ENCODE measurements at regions not wholly inside any gene's neighbourhood (a gene's known extent, or its start where the extent isn't known, plus 50 kb on each side); places are given as distances from the start of the nearest gene placed in this dataset.

DNA sequence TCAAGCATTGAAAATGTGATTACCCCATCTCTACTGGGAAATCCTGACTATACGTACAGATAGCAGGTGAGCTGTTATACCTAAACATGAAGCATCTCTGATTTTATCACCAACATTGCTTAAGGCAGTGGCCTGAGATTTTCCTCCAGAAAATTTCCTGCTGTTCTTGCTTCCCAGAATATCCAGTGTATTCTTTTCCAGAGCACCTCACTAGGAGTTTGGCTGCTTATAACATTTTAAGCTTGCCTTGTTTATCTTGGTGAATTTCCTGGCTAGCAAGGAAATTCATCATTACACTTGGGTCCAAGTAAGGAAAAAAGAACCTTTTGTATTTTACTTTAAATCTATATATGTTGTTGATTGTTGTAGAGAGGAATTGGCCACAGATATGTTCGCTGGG is 73.0 kb upstream of the CLCN4 start:
- DNase-seq, result no peak

DNA sequence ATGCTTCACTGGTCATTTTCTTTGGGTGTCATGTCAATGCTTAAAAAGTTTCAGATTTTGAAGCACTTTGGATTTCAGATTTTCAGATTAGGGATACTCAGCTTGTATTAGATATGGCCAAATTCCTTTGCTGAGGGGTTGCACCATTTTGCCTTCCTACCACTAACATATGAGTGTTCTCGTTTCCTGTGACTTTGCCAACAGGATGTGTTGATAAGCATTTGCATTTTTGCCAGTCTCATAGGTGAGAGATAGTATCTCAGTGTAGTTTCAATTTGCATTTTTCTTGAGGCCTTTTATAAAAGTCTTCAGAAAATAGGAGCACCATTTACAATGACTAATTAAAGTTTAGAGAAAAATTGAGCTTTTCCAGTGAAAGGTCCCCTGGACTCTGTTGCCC is 71.6 kb upstream of the CLCN4 start:
- DNase-seq, result no peak

GRCh38 chrX:10086676-10087075 is 70.1 kb upstream of the CLCN4 start:
- DNase-seq, result no peak

GRCh38 chrX:10087391-10087790 is 69.4 kb upstream of the CLCN4 start:
- no peak for DNase-seq

DNA sequence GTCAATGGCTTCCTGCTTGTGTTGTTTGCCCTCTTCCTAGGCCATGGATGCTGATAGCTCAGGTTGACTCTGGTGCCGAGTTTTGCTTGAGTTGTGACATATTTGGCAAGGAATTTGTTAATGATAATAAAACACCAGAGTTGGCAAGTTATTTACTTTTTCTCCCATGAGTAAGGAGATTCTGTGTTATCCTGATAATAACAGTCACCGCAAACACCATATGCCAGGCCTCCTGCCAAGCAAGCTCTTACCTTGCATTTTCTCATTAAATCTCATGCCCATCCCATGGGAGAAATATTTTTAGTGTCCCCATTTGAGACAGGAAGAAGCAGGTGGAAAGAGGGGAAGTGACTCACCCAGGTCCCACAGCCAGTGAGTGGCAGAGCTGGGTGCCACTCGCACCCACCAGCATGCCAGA is 67.4 kb upstream of the CLCN4 start:
- no peak for DNase-seq

GRCh38 chrX:10090319-10090718 is 66.5 kb upstream of the CLCN4 start:
- DNase-seq, result peak in 1 of 2 donors; percentile 9

- no peak for DNase-seq
These were observed 61.5 kb upstream of the CLCN4 start for GRCh38 chrX:10095246-10095645.

DNA sequence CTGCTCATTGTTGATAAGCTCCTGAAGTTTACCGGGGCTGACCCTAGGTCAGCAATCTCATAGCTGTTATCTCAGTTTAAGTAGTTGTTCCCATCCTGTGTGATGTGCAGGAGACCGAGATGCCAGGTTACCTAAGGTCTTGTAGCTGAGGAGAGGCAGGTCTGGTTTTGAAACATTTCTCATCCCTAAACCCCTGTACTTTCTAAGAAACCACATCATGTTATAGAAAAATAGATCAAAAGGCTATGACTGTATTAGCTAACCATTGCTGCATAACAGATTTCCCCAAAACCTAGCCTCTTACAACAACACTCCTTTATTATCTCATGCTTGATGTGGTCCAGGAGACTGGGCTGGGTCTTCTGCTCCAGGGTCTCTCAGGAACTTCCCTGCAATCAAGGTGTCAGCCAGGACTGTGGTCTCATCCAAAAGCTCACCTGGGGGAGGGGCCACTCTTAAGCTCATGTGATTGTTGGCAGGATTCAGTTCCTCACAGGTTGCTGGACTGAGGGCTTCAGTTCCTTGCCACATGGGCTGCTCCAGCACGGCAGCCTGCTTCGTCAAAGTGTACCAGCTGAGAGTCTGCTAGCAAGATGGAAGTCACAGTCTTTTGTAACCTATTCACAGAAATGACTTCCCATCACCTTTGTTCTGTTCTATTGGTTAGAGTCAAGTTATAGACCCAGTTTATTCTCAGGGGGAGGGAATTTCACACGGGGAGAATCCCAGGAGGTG is 60.9 kb upstream of the CLCN4 start:
- no peak for DNase-seq

GRCh38 chrX:10098270-10098713 is 58.5 kb upstream of the CLCN4 start:
- DNase-seq, result no peak

DNA sequence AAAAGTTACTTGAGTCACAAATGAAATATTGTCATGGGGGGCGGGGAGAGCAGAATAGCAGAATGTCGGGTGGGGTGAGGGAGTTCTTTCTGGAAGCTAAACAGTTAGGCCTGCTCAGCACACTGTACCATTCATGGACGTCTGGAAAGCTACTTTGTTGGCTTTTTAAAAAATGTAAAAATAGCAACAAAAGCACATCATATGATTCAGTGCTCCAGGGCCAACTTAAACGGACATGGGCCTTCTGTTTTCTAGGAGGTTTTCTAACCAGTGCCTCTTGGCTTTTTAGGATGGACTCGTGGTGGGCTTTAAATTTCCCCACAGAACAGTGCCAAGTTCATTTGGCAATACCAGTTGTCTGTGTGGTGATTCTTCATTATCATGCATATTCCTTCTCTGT is 57.4 kb upstream of the CLCN4 start:
- no peak for DNase-seq

- DNase-seq, result no peak
These were observed 55.5 kb upstream of the CLCN4 start for GRCh38 chrX:10101269-10101668.

DNA sequence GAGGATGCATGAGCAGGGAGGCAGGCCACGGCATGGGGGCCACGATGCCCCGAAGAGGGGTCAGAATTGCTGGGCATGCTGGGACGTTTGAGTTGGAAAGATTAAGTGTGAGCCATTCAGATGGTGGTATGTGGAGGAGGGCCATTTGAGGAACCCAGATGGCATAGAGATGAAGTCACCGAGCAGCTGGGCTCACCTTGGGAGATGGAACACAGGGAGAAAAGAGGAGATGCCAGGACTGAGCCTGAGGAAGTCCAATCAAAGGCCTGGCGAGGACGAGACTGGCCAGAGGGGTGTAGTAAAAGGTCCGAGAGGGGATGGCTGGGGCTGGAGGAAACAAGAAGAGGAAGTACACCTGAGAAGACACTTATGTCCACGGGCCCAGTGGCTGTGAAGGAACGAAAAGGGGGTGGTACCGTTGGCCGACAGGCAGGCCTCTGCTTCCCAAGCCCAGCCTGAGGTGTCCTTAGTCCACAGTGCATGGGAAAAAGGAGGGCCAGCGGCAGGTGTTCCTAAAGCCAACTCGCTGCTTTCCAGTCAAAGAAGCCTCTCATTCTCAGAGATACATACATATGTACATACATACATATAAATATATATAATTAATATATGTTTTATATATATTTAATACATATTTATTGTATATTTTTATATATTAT is 54.6 kb upstream of the CLCN4 start:
- DNase-seq, result no peak

DNA sequence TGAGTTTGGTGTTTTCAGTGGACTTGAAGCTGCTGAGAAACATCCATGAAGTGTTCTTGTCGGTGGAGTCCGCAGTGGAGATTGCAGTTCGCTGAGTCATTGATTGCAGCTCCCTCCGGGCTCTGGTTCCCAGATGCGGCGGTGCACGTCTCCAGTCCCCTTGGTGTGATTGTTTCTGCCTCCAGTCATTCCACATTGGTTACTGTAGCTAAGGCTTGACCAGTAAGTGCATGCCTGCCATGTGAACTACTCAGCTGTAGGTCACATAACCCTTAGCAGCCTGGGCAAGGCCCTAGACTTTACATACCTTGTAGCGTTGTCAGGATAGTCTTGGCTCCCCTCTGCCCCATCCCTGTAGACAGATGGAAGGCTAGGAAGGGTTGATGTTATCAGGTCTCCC is 53.8 kb upstream of the CLCN4 start:
- DNase-seq, result no peak

- no peak for DNase-seq
These were observed 51.7 kb upstream of the CLCN4 start for GRCh38 chrX:10104958-10105658.

DNA sequence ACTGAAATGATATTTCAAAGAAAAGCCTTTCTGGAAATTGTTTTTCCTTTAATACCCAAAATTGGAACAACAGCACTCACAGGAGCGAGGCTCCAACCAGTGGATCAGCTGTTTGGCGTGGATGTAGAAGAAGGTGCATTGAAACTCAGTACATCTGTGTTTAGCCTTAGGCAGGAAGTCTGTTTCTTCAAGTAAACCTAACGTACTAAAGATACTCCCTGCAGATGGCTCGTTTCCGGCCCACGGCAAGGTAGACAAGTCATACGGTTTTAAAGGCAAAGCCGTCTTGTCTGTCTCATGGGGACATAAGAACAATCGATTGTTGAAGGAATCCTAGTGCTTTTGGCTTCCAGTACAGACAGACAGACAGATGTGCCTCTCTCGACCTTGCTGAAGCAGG is 50.0 kb upstream of the CLCN4 start:
- no peak for DNase-seq
